SK-N-SH treated with all-trans-retinoic acid at 6 μM for 48 hours (cell line): ENCODE measurements at regions not wholly inside any gene's neighbourhood (a gene's known extent, or its start where the extent isn't known, plus 50 kb on each side); places are given as distances from the start of the nearest gene placed in this dataset.

Experiments
- ATAC-seq: fragments of 200-7000 bp; cut with Tn5 transposase; 3 replicates; pipeline ENCODE4 v1.9.1; 2020; ENCODE audit warnings: mild to moderate bottlenecking, moderate library complexity
- BACH2 ChIP-seq: fragments of 250-450 bp; sonication (Bioruptor Pico); IDR thresholded peaks from 2 replicates; pipeline ENCODE4 v1.9.0; 2021; ENCODE audit warnings: mild to moderate bottlenecking, borderline replicate concordance
- CREB5 ChIP-seq: fragments of 250-450 bp; sonication (Bioruptor Pico); IDR thresholded peaks from 2 replicates; pipeline ENCODE4 v1.5.1; 2020; ENCODE audit warnings: low read depth, mild to moderate bottlenecking, moderate library complexity
- CSDC2 ChIP-seq: fragments of 250-450 bp; sonication (Bioruptor Pico); IDR thresholded peaks from 2 replicates; pipeline ENCODE4 v1.5.0; 2020; ENCODE audit warnings: mild to moderate bottlenecking, moderate library complexity
- CSRNP3 ChIP-seq: fragments of 250-450 bp; sonication (Bioruptor Pico); IDR thresholded peaks from 2 replicates; pipeline ENCODE4 v1.5.1; 2021; ENCODE audit warnings: mild to moderate bottlenecking, moderate library complexity
- ESRRG ChIP-seq: fragments of 250-450 bp; sonication (Bioruptor Pico); IDR thresholded peaks from 2 replicates; pipeline ENCODE4 v1.6.1; 2021; ENCODE audit warnings: mild to moderate bottlenecking
- GLIS3 ChIP-seq: fragments of 250-450 bp; sonication (Bioruptor Pico); IDR thresholded peaks from 2 replicates; pipeline ENCODE4 v1.5.0; 2020; ENCODE audit warnings: mild to moderate bottlenecking, moderate library complexity
- ISL1 ChIP-seq: fragments of 250-450 bp; sonication (Bioruptor Pico); IDR thresholded peaks from 2 replicates; pipeline ENCODE4 v2.1.2; 2022; ENCODE audit warnings: mild to moderate bottlenecking, moderate library complexity
- PPARA ChIP-seq: fragments of 250-450 bp; sonication (Bioruptor Pico); IDR thresholded peaks from 2 replicates; pipeline ENCODE4 v1.5.0; 2020; ENCODE audit warnings: mild to moderate bottlenecking, borderline replicate concordance
- RARB ChIP-seq: fragments of 250-450 bp; sonication (Bioruptor Pico); IDR thresholded peaks from 2 replicates; pipeline ENCODE4 v1.8.0; 2021; ENCODE audit warnings: mild to moderate bottlenecking, moderate library complexity
- SNAI2 ChIP-seq: fragments of 250-450 bp; sonication (Bioruptor Pico); IDR thresholded peaks from 2 replicates; pipeline ENCODE4 v1.5.0; 2020; ENCODE audit warnings: mild to moderate bottlenecking, moderate library complexity
- TCF4 ChIP-seq: fragments of 250-450 bp; sonication (Bioruptor Pico); IDR thresholded peaks from 2 replicates; pipeline ENCODE4 v1.8.0; 2021; ENCODE audit warnings: mild to moderate bottlenecking, moderate library complexity, borderline replicate concordance
- TOX ChIP-seq: fragments of 250-450 bp; sonication (Bioruptor Pico); IDR thresholded peaks from 2 replicates; pipeline ENCODE4 v1.8.0; 2021; ENCODE audit warnings: mild to moderate bottlenecking, moderate library complexity, borderline replicate concordance
- ZC3H10 ChIP-seq: fragments of 250-450 bp; sonication (Bioruptor Pico); IDR thresholded peaks from 2 replicates; pipeline ENCODE4 v1.5.1; 2021; ENCODE audit warnings: mild to moderate bottlenecking, moderate library complexity
- ZFP3 ChIP-seq: fragments of 250-450 bp; sonication (Bioruptor Pico); IDR thresholded peaks from 2 replicates; pipeline ENCODE4 v1.5.0; 2020; ENCODE audit warnings: mild to moderate bottlenecking, moderate library complexity
- ZFP30 ChIP-seq: fragments of 450-650 bp; formaldehyde crosslinking; IDR thresholded peaks from 2 replicates; pipeline ENCODE4 v1.5.0; 2022; ENCODE audit warnings: mild to moderate bottlenecking, moderate library complexity
- ZNF565 ChIP-seq: fragments of 450-650 bp; formaldehyde crosslinking; conservative IDR thresholded peaks from 2 replicates; pipeline ENCODE4 v1.5.0; 2020; ENCODE audit warnings: low read depth, mild to moderate bottlenecking, moderate library complexity
- ZNF70 ChIP-seq: fragments of 450-650 bp; formaldehyde crosslinking; IDR thresholded peaks from 2 replicates; pipeline ENCODE4 v1.5.0; 2020; ENCODE audit warnings: mild to moderate bottlenecking, moderate library complexity
- ZNF8 ChIP-seq: fragments of 450-650 bp; formaldehyde crosslinking; IDR thresholded peaks from 2 replicates; pipeline ENCODE4 v1.5.0; 2020; ENCODE audit warnings: mild to moderate bottlenecking, moderate library complexity
- TF ChIP-seq, protein P1 (sequence below): fragments of 250-450 bp; sonication (Bioruptor Pico); IDR thresholded peaks from 2 replicates; pipeline ENCODE4 v1.5.0; 2020; ENCODE audit warnings: mild to moderate bottlenecking, moderate library complexity

DNA sequence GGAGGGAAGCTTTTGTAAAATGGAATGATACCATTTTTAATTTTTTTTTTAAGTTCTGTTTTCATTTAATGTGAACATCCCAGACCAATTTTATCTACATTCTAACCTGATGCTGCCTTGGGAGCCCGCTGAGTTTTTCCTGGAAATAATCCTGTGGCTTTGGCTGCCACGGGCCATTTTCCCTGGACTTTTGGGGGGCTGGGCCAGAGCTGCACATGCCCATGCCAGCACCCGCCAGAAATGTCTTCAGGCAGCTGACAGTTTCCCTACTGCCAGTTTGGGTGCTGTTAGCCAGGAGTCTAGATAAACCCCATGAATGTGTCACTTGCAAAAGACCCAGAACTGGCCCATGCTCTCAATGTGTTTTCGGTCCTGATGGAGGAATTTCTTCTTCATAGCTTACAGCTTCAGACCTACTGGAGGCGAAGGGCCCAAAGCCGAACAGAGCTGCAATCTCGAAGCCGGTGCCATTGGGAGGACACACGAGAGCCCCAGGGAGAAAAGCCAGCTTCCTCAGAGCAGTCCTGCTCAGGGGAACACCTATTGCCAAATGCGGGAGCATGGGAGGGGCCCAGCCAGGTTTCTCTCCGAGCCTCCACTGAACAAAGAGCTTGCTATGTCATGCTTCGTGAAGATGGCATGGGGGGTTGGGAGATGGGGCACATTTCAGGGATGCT, 444.2 kb upstream of the MKI67 start:
- TF ChIP-seq RARB (CRISPR knock-in tag) (no peak), ISL1 (no peak), CSRNP3 (CRISPR knock-in tag) (no peak), CREB5 (no peak), ZFP3 (CRISPR knock-in tag) (no peak), ZNF70 (CRISPR knock-in tag) (no peak), SNAI2 (CRISPR knock-in tag) (no peak), CSDC2 (no peak), TOX (CRISPR knock-in tag) (no peak), BACH2 (CRISPR knock-in tag) (no peak), ESRRG (no peak)
- TF ChIP-seq, protein P1, sequence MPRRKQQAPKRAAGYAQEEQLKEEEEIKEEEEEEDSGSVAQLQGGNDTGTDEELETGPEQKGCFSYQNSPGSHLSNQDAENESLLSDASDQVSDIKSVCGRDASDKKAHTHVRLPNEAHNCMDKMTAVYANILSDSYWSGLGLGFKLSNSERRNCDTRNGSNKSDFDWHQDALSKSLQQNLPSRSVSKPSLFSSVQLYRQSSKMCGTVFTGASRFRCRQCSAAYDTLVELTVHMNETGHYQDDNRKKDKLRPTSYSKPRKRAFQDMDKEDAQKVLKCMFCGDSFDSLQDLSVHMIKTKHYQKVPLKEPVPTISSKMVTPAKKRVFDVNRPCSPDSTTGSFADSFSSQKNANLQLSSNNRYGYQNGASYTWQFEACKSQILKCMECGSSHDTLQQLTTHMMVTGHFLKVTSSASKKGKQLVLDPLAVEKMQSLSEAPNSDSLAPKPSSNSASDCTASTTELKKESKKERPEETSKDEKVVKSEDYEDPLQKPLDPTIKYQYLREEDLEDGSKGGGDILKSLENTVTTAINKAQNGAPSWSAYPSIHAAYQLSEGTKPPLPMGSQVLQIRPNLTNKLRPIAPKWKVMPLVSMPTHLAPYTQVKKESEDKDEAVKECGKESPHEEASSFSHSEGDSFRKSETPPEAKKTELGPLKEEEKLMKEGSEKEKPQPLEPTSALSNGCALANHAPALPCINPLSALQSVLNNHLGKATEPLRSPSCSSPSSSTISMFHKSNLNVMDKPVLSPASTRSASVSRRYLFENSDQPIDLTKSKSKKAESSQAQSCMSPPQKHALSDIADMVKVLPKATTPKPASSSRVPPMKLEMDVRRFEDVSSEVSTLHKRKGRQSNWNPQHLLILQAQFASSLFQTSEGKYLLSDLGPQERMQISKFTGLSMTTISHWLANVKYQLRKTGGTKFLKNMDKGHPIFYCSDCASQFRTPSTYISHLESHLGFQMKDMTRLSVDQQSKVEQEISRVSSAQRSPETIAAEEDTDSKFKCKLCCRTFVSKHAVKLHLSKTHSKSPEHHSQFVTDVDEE (CRISPR knock-in tag) = no peak
- ATAC-seq = no peak

GRCh38 chr10:128571071-128571470, 444.8 kb upstream of the MKI67 start:
- ATAC-seq = no peak
- TF ChIP-seq BACH2 (CRISPR knock-in tag) = no peak
- TF ChIP-seq TCF4 = no peak
- no peak for TF ChIP-seq ISL1
- TF ChIP-seq CSDC2 = no peak
- no peak for TF ChIP-seq RARB (CRISPR knock-in tag)

DNA sequence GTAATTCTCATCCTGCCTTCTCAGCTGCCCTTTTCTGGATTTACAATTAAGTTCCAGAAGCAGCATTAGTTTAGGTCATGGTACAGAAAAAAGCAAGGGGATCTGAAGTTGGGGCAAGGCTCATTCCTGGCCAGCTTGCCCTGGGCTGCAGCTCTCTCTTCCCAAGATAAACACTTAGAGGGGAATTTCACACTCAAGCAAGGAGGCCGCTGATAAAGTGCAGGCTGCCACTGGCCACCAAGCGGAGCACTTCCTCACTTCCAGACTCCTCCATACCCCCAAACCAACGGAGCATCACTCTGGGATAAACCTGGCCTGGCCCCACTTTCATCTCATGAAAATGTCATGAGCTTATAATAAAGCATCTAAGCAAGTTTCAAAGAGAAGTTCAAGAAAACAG, 445.5 kb upstream of the MKI67 start:
- TF ChIP-seq ZFP30 (CRISPR knock-in tag) = no peak
- TF ChIP-seq, all 23 proteins: peak for 0
- no peak for ATAC-seq

- no peak for TF ChIP-seq ZC3H10 (CRISPR knock-in tag)
- TF ChIP-seq GLIS3 (CRISPR knock-in tag) = no peak
- no peak for TF ChIP-seq ZFP30 (CRISPR knock-in tag)
- no peak for TF ChIP-seq ZNF8
- no peak for TF ChIP-seq ZNF565 (CRISPR knock-in tag)
- TF ChIP-seq TCF4 = no peak
- no peak for TF ChIP-seq PPARA
- no peak for TF ChIP-seq SNAI2 (CRISPR knock-in tag)
- ATAC-seq = no peak
Measured at GRCh38 chr10:128572696-128573095, 446.5 kb upstream of the MKI67 start.

DNA sequence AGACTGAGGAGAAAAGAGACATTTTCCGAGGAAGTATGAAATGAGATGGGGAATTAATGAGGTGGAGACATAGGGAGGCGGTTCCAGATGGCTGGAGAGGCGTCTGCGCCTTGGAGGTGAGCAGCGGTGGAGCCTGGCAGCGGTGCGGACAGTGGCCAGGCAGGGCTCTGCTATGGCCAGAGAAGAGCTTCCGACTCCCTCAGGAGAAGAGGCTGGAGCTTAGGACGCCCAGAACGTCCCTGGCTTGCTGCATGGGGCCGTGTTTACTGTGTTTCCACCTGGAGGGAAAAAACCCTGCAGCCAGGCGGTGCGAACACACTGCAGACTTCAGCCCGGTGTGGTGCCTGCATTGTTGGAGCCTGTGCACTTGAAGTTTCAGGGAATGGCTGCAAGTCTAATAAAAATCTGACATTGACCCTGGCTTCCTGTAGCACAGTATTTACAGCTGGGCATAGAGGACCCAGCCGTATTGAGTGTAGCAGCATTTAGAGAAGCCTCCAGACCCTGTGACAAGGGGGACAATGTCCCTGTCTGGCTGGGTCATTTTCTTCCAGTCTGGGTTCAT, 447.1 kb upstream of the MKI67 start:
- no peak for ATAC-seq
- TF ChIP-seq GLIS3 (CRISPR knock-in tag) = no peak
- no peak for TF ChIP-seq CREB5

GRCh38 chr10:128573986-128574385, 447.8 kb upstream of the MKI67 start:
- TF ChIP-seq ZNF70 (CRISPR knock-in tag) = no peak
- ATAC-seq = no peak
